GM18507 (cell line): ENCODE measurements at regions not wholly inside any gene's neighbourhood (a gene's known extent, or its start where the extent isn't known, plus 50 kb on each side); places are given as distances from the start of the nearest gene placed in this dataset.

Experiments used
- DNase-seq: peaks from one replicate; pipeline ENCODE4 v3.0.0; 2011; ENCODE audit warnings: low read depth; ENCODE audit not compliant: insufficient read length; ENCODE audit errors: extremely low spot score
- FAIRE-seq: peaks from 2 replicates; lab custom pipeline; 2011; peaks lifted over from hg19 to GRCh38; lab: Jason Lieb, UNC

DNA sequence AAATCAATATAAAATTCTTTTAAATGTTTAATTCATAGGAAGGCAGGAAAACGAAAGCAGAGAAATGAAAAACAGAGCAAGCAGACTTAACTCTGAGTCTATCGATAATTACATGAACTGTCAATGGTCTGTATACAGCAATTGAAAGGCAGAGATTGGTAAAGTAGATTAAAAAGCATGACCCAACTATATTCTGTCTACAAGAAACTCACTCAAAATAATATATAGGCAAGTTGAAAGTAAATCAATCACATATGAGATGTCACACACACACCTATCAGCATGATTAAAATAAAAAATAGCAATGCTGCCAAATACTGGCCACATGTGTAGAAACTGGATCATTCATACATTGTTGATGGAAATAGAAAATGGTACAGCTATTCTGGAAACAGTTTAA, 136.4 kb upstream of the CYP1B1 start:
- DNase-seq (no peak), FAIRE-seq (no peak)

DNA sequence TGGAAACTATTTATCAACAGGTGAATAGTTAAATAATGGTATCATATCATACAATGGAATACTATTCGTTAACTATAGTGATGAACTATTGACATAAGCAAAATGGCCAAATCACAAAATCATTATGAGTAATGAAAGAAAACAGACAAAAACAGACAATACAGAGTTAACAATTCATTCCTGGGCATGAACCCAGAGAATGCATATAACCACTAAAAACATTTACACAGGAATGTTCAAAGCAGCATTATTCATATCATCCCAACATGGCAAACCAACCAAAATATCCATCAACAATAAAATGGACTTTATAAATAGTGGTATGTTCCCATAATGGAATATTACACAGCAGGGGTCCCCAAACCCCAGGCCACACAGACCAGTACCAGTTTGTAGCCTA, 131.2 kb upstream of the CYP1B1 start:
- DNase-seq (no peak), FAIRE-seq (no peak)

DNA sequence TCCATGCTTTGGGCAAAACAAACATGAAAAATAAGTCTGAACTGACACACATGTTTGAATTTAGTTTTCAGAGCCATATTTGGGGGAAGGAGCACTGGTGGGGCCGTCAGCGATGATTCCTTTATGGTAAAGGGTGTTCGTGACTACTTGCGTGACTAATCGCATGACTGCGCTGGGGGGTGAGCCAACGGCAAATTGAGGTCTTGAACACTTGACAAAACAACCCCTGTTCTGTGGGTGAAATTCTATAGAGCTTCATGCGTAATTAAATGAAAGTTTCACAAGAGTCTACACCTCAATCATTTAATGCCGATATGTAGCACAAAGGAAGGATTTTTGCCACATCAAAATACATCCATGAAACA, 127.5 kb upstream of the CYP1B1 start:
- DNase-seq (no peak), FAIRE-seq (peak; percentile 38)

DNA sequence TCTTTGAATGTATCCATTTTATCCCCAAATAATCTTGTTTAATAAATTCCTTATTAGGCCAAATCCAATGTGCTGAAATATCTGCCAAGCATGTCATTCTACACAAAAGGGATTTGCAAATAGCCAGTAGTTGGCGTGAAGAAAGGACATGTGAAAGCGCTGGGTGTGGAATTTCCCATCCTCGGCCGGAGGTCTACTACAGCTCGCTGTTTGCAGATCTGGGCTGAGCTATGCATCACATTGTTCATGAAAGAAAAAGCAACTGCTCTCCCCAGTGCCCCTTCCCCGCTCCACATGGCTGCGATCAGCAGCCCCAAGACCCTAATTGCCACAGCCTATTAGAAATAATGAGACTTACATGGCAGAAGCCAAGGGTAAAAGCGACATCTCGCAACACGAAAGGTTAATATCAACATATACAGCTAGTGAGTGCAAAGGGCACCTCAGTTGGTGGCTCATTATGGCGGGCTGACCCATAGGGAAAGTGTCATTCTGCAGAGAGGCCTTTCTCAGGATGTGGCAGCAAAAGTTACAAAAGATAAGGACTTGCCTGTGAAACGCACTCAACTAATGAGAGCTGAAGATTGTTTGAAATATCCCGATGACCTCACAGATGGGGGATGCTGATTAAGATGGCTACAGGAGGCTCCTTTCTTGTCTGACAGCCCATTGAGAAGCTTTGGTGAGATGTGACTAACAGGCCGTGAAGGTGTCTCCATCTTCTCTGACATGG, 126.9 kb upstream of the CYP1B1 start:
- FAIRE-seq (no peak), DNase-seq (no peak)

DNA sequence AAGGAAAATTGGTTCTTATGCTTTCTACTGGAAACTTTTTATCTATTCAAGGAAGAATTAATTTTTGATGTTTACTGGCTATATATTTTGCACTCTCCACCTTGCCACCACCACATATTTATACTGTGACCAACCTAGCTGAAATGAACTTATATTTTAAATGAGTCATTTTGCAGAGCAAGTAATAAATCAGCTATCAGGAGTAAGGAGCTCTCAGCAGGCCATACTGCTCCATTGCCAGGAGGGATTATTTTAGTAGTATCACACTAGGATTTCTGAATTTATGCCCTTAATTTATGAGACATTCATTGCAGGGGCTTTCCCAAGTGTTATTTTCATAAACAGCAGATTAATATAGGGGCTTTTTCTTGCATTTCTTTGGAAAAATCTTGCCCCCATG, 125.8 kb upstream of the CYP1B1 start:
- DNase-seq: no peak
- no peak for FAIRE-seq

DNA sequence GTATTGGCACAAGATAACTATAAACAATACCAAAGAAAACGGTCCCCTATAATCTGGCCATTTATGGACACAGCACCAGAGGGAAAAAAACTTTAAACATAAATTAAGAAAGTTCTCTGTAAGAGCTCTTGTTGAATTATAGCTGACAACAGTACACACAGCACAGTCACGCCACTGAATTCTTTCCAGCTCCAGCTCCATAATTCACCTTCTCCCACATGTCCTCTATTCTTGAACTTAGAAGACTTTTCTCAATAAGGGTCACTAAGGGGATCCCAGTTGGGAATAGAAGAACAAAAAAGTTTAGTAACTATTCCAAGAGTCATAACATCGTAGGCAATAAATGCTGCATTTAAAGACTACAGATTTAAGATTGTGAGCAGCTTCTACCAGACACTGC, 124.6 kb upstream of the CYP1B1 start:
- FAIRE-seq: no peak
- no peak for DNase-seq

DNA sequence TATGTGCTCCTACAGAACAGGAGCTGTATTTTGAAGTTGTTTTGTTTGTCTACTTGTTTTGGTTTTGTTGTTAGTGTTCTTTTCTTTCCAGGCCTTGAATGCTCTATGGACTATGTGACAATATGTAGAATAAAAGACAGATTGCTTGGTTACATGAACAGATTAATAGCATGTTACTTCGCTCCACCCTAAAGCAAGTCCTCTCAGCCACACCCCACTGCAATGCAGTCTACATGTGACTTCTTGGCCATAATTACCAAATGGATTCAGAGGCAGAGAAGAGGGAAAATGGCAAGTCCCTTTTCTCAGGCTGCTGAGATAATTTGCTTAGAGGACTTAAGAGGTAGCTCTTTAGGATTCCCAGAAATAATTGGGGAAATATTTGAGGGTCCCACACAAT, 123.2 kb upstream of the CYP1B1 start:
- FAIRE-seq: no peak
- DNase-seq: no peak

DNA sequence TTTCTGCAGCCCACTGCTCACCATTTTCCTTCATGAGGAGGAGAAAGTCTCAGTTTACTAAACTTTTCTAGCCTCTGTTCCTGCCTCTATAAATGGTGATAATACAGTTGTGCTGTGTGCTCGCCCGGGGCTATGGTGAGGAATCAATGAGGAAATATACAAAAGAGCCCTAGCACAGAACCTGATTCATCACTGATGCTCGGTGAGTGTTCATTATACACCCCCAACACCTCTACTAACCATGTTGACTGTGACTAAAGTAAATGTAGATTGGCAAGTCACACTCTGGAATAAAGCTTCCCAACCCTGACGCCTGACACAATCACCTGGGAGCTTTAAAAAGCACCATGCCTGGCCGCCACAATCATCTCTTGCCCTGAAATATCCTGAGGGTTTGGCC, 118.8 kb upstream of the CYP1B1 start:
- FAIRE-seq (no peak), DNase-seq (no peak)

DNA sequence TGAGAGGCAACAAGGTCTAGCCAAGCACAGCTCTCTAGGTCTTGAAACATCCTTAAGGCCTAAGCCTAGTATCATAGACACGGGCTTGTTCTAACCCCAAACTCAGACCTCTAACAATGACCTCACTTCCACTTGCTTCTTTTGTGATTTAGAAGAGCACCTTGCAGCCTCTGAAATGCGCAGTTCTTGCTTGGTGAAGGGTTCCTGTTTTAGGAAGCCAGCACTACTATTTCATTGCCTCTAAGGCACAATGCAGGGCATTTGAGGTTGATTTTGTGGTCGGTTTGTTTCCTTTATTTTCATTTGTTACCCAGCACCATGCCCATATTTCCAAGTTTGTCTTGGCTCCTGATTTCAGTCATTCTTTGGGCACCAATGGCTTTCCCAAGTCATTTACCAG, 117.0 kb upstream of the CYP1B1 start:
- DNase-seq (no peak), FAIRE-seq (no peak)

DNA sequence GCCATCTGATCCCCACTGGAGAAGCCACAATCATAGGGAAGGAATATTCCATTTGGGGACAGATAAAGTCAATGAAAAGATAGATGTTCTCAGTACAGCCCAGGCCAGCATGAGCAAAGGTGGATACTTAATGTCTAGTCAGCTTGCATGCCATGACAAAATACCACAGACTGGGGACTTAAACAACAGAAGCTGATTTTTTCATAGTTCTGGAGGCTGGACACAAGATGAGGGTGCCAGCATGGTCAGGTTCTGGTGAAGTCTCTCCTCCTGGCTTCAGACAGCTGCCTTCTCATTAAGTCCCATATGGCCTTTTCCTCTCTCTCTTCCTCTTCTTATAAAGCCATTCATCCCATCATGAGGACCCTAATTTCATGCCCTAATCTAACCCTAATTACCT, 116.1 kb upstream of the CYP1B1 start:
- DNase-seq (no peak), FAIRE-seq (no peak)

DNA sequence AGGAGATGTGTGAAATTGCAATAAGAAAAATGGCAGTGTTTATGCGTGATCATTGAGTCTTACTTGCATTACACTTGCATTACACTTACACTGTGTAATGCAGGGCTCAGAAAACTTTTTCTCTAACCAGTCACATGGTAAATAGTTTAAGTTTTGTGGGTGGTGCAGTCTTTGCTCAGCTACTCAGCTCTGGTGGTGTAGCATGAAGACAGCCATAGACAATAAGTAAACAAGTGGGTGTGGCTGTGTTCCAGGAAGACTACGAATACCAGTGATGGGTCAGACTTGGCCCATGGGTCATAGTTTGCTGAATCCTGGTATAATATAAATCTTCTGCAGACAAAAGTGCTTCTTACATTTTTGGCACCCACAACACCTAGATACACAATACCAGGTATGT, 115.6 kb upstream of the CYP1B1 start:
- DNase-seq: no peak
- no peak for FAIRE-seq

DNA sequence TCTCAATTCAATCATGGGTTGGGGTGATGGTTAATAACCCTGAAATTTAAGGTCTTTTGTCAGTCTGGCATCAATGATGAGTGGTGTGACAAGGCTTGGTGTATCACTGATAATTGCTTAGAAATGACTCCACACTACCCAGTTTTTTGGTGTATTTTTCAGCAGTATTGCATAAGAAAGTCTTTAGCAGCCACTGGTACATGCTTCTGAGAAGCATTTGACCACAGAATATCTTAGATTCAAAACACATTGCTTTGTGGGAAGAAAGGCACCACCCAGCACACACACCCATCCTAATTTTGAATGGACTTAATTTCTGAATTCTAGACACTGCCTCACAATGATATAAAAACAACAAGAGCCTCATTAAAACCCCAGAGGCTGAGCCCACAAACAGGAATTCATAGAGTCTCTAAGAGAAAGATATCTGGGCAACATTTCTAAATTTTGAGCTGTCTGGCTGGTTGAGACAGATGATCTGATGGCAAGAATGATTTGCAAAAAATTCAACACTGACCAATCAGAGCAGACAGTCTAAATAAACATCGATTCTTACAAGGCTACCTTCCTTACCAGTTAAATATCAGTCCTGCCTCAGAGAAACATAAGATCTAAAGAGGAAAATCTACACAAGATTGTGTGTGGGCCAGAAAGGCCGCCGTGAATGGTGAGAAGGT, 114.7 kb upstream of the CYP1B1 start:
- FAIRE-seq (no peak), DNase-seq (no peak)

DNA sequence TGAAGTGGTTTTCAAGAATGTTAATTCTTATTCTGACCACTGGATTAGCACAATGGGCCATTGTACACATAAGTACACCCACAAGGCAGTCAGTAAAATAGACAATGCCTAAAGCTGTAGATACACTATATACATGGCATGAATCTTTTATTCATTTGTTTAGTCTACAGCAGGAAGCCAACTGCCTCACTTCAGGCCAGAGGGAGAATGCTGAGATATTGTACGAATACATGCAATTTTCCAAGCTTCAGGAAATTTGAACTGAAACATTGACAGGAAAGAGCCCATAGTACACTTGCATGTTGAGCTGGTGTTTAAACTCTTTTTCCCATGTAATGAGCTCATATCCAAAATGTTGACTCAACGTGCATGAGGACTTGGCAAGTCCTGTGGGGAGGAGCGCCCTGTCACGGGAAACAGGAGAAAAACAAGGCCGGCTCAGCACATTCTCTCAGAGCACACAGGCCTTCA, 111.6 kb upstream of the CYP1B1 start:
- no peak for DNase-seq
- no peak for FAIRE-seq

DNA sequence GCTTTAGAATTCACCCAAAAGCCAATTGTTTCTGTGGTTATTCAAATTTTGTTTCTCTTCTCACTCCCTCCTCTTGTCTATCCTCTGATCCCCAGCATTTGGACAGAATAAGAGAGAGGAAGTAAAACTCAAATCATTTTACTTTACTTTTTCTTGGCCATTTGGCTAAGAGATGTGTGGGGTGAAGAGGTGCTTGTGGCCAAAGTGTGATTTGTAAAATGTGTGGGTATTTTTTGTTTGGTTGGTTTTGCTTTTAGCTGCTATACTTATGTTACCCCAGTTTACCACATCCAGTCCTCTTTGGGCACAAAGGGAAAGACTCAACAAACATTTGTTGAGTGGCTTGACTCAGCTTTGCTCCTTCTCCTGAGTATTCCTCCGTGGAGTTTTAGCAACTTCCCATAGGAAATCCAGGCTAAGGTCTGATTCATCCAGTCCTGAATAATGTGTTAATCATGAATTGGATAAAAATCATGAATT, 109.1 kb upstream of the CYP1B1 start:
- DNase-seq (peak; percentile 54), FAIRE-seq (peak; percentile 94)

DNA sequence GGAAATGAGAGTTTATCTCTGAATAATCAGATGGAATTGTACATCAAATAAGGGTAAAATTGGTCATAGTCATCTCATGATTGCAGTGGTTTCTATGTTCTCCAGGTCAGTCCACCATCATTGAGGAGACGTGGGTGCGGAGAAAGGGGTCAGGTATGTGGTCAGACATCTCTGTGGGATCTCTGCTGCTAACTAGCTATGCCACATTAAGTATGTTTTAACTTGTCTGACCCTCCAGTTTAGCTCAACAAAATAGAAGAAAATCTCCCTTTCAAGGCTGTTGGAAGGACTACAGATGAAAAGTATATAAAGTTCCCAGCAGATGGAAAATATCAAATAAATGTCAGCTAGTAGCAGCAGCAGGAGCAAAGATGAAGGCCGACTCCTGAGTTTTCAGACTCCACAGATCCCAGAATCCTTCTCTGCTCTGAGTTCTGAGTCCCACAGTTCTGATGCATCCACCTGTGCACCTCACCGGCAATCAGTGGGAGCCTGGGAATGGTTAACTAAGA, 106.6 kb upstream of the CYP1B1 start:
- no peak for FAIRE-seq
- DNase-seq: no peak

DNA sequence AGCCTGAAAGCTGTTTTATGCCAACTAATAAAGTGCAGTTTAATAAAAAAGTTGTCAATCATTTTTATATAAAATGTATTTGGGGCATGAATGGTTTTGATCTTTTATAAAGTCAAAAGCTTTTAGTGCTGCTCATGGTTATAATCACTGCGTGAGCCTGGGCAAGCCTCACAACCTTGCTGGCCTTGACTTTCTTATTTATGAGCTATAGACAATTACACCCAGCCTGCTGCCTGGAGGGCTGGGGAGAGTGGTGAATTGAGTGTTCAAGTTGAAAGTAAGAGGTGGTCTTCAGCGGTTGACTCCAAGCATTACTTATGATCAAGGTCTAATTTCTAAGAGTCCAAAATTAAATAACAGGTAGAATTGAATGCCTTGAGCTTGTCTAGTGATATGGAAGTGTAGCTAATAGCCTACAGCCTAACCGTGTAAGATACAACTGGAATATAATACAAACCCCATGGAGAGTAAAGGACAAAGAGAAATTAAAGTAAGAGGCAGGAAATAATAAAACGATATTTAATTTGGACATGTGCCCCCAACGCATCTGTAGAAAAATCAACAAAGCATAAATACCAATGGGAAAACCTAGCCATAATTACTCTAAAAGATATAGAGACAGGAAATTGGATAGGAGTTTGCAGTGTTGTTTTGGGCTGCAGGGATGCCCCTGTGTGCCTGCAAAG, 106.0 kb upstream of the CYP1B1 start:
- FAIRE-seq (no peak), DNase-seq (no peak)

DNA sequence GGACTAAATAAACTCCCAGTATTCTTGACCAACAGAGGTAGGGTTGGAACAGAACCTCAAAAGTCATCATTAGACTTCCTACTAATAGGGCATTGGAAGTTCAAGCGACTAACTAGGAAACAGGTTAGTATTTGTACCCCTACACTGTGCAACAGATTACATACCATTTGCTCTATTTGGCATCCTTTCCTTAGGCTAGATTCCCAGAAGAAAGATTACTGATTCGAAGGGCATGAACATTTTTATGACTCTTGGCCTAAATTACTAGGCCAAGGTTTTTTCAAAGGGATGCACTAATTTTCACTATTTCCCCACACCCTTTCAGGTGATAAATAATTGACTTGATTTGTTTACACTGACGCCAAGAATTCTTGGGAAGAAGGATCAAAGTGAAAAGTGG, 104.8 kb upstream of the CYP1B1 start:
- FAIRE-seq: no peak
- DNase-seq: no peak

DNA sequence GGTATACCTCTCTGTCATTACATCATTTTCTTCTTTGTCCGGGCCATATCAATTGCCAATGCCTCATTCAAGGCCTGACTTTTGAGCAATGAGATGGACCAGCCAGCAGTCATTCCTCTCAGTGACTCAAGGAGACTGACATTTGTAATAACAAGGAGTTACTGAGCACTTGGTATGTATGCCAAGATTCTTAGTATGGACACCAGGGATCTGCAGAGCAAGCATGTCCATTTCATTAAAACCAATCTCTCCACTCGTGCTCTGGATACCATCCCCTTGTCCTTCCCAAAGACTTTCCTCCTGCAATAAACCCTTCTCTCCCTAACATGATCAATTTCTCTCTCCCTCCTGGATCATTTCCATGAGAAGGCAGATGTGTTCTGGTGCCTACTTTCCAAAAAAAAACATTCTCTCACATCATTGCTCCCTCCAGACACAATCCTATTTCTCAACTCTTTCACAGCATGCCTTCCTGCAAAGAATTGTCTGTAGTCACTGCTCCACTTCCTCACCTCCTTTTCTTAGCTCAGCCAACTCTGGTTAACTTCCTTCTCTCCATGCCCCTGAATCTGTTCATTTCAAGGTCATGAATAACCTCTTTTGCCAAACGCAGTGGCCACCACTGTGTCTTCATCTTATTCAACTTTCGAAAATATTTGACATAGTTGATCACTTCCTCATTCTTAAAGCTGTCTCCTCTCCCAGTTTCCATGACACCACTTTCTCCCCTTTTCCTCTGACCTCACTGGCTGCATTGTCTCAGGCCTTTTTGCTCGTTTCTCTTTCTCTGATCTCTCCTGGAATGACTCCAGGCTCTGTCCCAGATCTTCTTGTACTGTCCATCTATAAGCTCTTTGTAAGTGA, 102.8 kb upstream of the CYP1B1 start:
- DNase-seq (no peak), FAIRE-seq (peak; percentile 79)

DNA sequence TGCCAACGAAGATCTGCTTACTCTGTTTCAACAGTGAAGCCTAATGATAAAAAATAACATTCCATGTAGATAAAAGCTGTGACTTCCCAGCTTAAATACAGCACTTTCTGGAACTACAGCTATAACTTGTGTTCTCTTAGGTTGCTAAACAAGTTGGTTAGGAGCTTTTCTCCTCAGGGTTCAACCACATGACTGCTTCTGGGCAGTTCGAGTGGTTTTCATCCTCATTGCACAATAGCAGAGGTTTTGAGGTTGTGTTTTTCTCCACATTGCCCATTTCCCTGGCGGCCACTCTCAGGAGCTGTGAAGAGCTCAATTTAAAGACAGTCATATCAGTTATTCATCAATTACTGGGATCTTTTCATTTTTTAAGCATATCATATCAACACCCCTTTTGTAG, 102.2 kb upstream of the CYP1B1 start:
- FAIRE-seq: no peak
- no peak for DNase-seq

DNA sequence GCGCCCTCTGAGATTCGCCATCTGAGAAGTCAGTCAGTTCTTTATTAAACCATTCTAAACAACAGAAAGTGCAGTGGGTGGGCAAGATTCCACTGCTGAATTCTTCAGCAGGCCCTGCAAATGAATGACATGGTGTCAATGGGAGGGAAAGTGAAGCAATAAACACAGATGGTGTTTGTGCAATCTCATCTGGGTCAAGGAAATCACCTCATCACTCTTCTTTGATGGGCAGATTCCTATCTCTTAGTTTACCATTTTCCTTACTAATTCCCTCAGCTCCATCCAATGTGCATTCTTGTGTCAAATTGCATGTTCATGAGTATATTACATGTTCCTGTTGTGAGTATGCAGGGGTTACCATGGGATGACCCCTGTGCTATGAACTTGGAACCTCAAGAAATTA, 100.7 kb upstream of the CYP1B1 start:
- DNase-seq: no peak
- no peak for FAIRE-seq
